NT2/D1 (cell line): ENCODE measurements at regions not wholly inside any gene's neighbourhood (a gene's known extent, or its start where the extent isn't known, plus 50 kb on each side); places are given as distances from the start of the nearest gene placed in this dataset.

Experiments used
- DNase-seq: peaks from one replicate; pipeline ENCODE4 v3.0.0-alpha.2; 2011; ENCODE audit warnings: low read depth, low spot score
- H3K27me3 ChIP-seq: 2 replicates; pipeline ENCODE4 v1.6.0; 2011; ENCODE audit warnings: mild to moderate bottlenecking; ENCODE audit not compliant: insufficient read length, insufficient read depth
- H3K36me3 ChIP-seq: 2 replicates; pipeline ENCODE4 v1.6.1; 2011; ENCODE audit warnings: mild to moderate bottlenecking, low read length, mixed read lengths; ENCODE audit not compliant: insufficient read depth, insufficient read length
- H3K4me1 ChIP-seq: 2 replicates; pipeline ENCODE4 v1.5.1; 2011; ENCODE audit not compliant: insufficient read depth, insufficient read length
- H3K4me3 ChIP-seq: 2 replicates; pipeline ENCODE4 v1.5.1; 2011; ENCODE audit warnings: low read depth; ENCODE audit not compliant: insufficient read length
- H3K9ac ChIP-seq: 2 replicates; pipeline ENCODE4 v1.6.0; 2011; ENCODE audit warnings: low read depth; ENCODE audit not compliant: insufficient read length
- H3K9me3 ChIP-seq: 2 replicates; pipeline ENCODE4 v1.5.1; 2011; ENCODE audit warnings: mild to moderate bottlenecking, low read length; ENCODE audit not compliant: insufficient read depth
- SUZ12 ChIP-seq: IDR thresholded peaks from 2 replicates; pipeline ENCODE4 v1.6.1; 2011; ENCODE audit not compliant: insufficient read length, insufficient read depth; ENCODE audit errors: extremely low read depth
- YY1 ChIP-seq: IDR thresholded peaks from 2 replicates; pipeline ENCODE4 v1.6.1; 2011; ENCODE audit not compliant: insufficient read length, insufficient read depth
- ZNF274 ChIP-seq: IDR thresholded peaks from 2 replicates; pipeline ENCODE4 v1.6.1; 2011; ENCODE audit warnings: mild to moderate bottlenecking, low read depth, low read length

DNA sequence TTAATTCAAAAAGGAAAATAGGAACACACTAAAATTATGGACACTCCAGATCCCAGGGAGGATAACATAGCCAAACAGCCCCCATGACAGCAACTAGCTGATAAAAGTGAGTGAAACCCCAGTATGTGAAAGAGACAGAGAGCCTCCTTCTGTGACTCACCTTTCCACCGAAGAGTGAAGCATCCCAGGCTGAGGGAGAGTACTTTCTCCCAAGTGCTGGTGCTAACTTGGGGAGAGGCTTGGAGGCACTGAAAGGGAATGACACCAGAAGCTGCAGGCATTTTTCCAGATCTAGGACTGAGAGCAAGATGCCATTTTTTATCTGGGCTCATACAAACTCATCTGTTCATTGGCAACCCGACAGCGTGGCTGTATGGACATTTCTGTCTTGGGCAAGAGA, 339.8 kb downstream of the HTR1B start:
- TF ChIP-seq SUZ12: no peak
- TF ChIP-seq ZNF274: no peak
- Histone ChIP-seq H3K9me3 (no peaks in the 10 kb centered on the region), H3K4me3 (no peak overlapping the region), H3K9ac (no peak overlapping the region), H3K27me3 (no peaks in the 10 kb centered on the region), H3K36me3 (no peaks in the 10 kb centered on the region), H3K4me1 (no peaks in the 10 kb centered on the region)
- DNase-seq: no peak

DNA sequence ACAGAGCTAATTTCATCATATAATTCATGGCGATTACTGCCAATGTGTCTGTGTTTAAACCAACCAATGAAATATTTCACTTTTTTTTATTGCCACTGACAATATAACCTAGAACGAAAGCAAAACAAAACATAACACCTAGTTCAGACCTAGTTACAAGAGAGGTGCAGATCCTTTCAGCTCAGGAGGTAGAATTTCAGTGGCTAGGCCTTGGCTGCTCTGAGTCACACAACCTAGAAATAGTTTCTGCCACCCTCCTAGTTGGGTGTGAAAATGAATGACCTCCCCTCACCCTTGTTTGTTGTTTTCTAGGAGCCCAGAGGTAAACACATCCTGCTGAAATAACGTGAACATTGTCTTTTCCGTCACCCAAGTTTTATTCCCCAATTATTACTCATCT, 356.3 kb downstream of the HTR1B start:
- Histone ChIP-seq H3K36me3 (no peaks in the 10 kb centered on the region), H3K4me1 (no peaks in the 10 kb centered on the region), H3K4me3 (no peak overlapping the region), H3K27me3 (no peaks in the 10 kb centered on the region), H3K9ac (no peak overlapping the region), H3K9me3 (no peaks in the 10 kb centered on the region)
- TF ChIP-seq YY1 (no peak), ZNF274 (no peak), SUZ12 (no peak)
- no peak for DNase-seq

- Histone ChIP-seq H3K36me3 (no peaks in the 10 kb centered on the region), H3K27me3 (no peaks in the 10 kb centered on the region), H3K4me3 (no peak overlapping the region), H3K9ac (no peak overlapping the region), H3K4me1 (no peaks in the 10 kb centered on the region), H3K9me3 (no peaks in the 10 kb centered on the region)
- DNase-seq: no peak
- no peak for TF ChIP-seq SUZ12
- TF ChIP-seq YY1: no peak
- TF ChIP-seq ZNF274: no peak
These were observed 358.2 kb downstream of the HTR1B start for GRCh38 chr6:77105091-77105490.

DNA sequence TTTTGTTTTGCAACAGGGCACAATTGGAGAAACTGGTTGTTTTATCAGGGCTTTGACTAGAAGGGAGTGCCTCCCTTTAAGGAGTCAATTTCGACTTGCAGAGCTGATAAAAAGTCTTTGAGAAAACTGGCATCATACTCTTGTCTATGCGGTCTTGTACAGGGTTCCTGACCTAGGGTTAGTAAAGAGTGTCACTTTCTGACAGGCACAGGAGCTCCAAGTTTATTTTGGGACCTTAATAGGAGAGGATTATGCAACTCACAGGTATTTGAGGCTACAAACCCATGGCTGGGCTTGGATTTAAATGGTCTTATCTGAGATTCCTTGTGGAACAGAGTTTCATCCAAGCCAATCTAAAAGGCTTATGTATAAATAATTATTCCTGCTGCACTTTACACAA, 365.4 kb downstream of the HTR1B start:
- no peak for TF ChIP-seq YY1
- TF ChIP-seq SUZ12: no peak
- TF ChIP-seq ZNF274: no peak
- Histone ChIP-seq H3K4me3 (no peak overlapping the region), H3K27me3 (no peaks in the 10 kb centered on the region), H3K9me3 (no peaks in the 10 kb centered on the region), H3K36me3 (no peaks in the 10 kb centered on the region), H3K9ac (no peak overlapping the region), H3K4me1 (no peaks in the 10 kb centered on the region)
- DNase-seq: no peak

- no peaks in the 10 kb centered on the region for H3K4me1 ChIP-seq
- no peak for TF ChIP-seq YY1
- TF ChIP-seq SUZ12: no peak
- no peak for TF ChIP-seq ZNF274
- H3K27me3 ChIP-seq: no peaks in the 10 kb centered on the region
- H3K9me3 ChIP-seq: no peaks in the 10 kb centered on the region
- no peak overlapping the region for H3K9ac ChIP-seq
- H3K4me3 ChIP-seq: no peak overlapping the region
- DNase-seq: no peak
- H3K36me3 ChIP-seq: no peaks in the 10 kb centered on the region
These were observed 367.2 kb downstream of the HTR1B start for GRCh38 chr6:77095936-77096627.

- no peak for DNase-seq
- Histone ChIP-seq H3K9me3 (no peaks in the 10 kb centered on the region), H3K27me3 (no peaks in the 10 kb centered on the region), H3K4me1 (no peaks in the 10 kb centered on the region), H3K4me3 (no peak overlapping the region), H3K36me3 (no peaks in the 10 kb centered on the region), H3K9ac (no peak overlapping the region)
- TF ChIP-seq SUZ12: no peak
- no peak for TF ChIP-seq ZNF274
- no peak for TF ChIP-seq YY1
These were observed 368.5 kb downstream of the HTR1B start for GRCh38 chr6:77094821-77095220.

- TF ChIP-seq ZNF274 (no peak), SUZ12 (no peak), YY1 (no peak)
- Histone ChIP-seq H3K27me3 (no peaks in the 10 kb centered on the region), H3K4me1 (no peaks in the 10 kb centered on the region), H3K36me3 (no peaks in the 10 kb centered on the region), H3K9me3 (no peaks in the 10 kb centered on the region), H3K4me3 (no peak overlapping the region), H3K9ac (no peak overlapping the region)
- no peak for DNase-seq
These were observed 370.3 kb downstream of the HTR1B start for GRCh38 chr6:77092971-77093370.
